GM12864 (cell line): ENCODE measurements at regions not wholly inside any gene's neighbourhood (a gene's known extent, or its start where the extent isn't known, plus 50 kb on each side); places are given as distances from the start of the nearest gene placed in this dataset.

Source experiments
- DNase-seq: peaks from one replicate; pipeline ENCODE4 v3.0.0-alpha.2; 2011; ENCODE audit warnings: low read depth
- H3K4me3 ChIP-seq: 2 replicates; pipeline ENCODE4 v1.5.1; 2011; ENCODE audit warnings: mild to moderate bottlenecking, low read depth, low read length, control low read depth
- CTCF ChIP-seq: IDR thresholded peaks from 2 replicates; pipeline ENCODE4 v1.5.1; 2011; ENCODE audit warnings: low read depth, mild to moderate bottlenecking, moderate library complexity, low read length, control low read depth, inconsistent platforms; ENCODE audit errors: missing control alignments

- no peak overlapping the region for H3K4me3 ChIP-seq
- DNase-seq: no peak
- no peak for TF ChIP-seq CTCF
Observed at GRCh38 chr12:98149270-98149669, 366.1 kb upstream of the TMPO start.

GRCh38 chr12:98149691-98150210 is 365.6 kb upstream of the TMPO start:
- no peak for TF ChIP-seq CTCF
- DNase-seq: no peak
- H3K4me3 ChIP-seq: no peak overlapping the region

GRCh38 chr12:98151105-98151590 is 364.2 kb upstream of the TMPO start:
- H3K4me3 ChIP-seq: no peak overlapping the region
- TF ChIP-seq CTCF: no peak
- no peak for DNase-seq

- H3K4me3 ChIP-seq: no peak overlapping the region
- DNase-seq: no peak
- TF ChIP-seq CTCF: no peak
Observed at GRCh38 chr12:98151984-98152383, 363.4 kb upstream of the TMPO start.

- DNase-seq: no peak
- H3K4me3 ChIP-seq: no peak overlapping the region
- no peak for TF ChIP-seq CTCF
Observed at GRCh38 chr12:98154850-98155249, 360.5 kb upstream of the TMPO start.

GRCh38 chr12:98156697-98157096 is 358.7 kb upstream of the TMPO start:
- TF ChIP-seq CTCF: no peak

GRCh38 chr12:98162906-98163678 is 352.3 kb upstream of the TMPO start:
- H3K4me3 ChIP-seq: no peak overlapping the region
- no peak for DNase-seq
- TF ChIP-seq CTCF: no peak

More at GRCh38 chr12:98156697-98157096, 358.7 kb upstream of the TMPO start:
- no peak for DNase-seq
- no peak overlapping the region for H3K4me3 ChIP-seq
